Activated T-cell treated with anti-CD3 and anti-CD28 coated beads for 48 hours (primary cell): ENCODE measurements at regions not wholly inside any gene's neighbourhood (a gene's known extent, or its start where the extent isn't known, plus 50 kb on each side); places are given as distances from the start of the nearest gene placed in this dataset.
"Not testable (repeated sequence)": the region's sequence is repeated elsewhere in the genome, so short reads cannot be mapped to it uniquely, and the experiment has no call there.

Experiments
- DNase-seq: peaks from one replicate; pipeline ENCODE4 v3.0.0-alpha.2; 2020; ENCODE audit warnings: low read depth

- no peak for DNase-seq
Measured at GRCh38 chr17:70938336-70938735, 769.0 kb downstream of the KCNJ2 start.

GRCh38 chr17:70945386-70945785 is 776.1 kb downstream of the KCNJ2 start:
- DNase-seq, result no peak

- DNase-seq, result no peak
Measured at GRCh38 chr17:70947215-70947614, 777.9 kb downstream of the KCNJ2 start.

GRCh38 chr17:70947636-70948565 is 778.6 kb downstream of the KCNJ2 start:
- DNase-seq, result no peak

DNA sequence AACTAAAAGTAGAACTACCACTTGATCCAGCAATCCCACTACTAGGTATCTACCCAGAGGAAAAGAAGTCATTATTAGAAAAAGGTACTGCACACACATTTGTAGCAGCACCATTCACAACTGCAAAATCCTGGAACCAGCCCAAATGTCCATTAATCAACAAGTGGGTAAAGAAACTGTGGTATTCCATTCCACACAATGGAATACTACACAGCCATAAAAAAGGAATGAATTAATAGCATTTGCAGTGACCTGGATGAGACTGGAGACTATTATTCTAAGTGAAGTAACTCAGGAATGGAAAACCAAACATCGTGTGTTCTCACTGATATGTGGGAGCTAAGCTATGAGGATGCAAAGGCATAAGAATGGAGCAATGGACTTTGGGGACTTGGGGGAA is 783.8 kb downstream of the KCNJ2 start:
- DNase-seq, result not testable (repeated sequence)

DNA sequence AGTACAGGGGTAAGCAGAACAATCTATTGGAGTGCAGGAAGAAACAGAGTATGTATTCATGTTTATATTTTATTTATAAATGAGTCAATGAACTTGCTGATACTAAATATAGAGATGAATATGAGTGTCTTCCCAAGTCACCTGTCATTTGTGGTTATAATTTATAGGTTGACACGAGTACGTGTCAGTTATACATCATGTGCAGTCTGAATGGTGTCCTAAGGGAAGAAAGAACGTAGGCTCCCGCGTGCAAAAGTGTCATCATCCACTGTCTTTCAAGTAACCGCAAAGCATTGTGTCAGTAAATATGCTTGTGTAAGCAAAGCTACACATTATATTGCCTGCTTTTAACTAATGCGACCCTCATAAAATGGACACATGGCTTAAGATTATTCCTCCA is 786.1 kb downstream of the KCNJ2 start:
- DNase-seq, result no peak

- DNase-seq, result no peak
Measured at GRCh38 chr17:70956726-70957125, 787.4 kb downstream of the KCNJ2 start.

- DNase-seq, result no peak
Measured at GRCh38 chr17:70961341-70961740, 792.0 kb downstream of the KCNJ2 start.

- no peak for DNase-seq
Measured at GRCh38 chr17:70968302-70968701, 799.0 kb downstream of the KCNJ2 start.

- no peak for DNase-seq
Measured at GRCh38 chr17:70969521-70970034, 800.2 kb downstream of the KCNJ2 start.

- no peak for DNase-seq
Measured at GRCh38 chr17:70976447-70976846, 807.1 kb downstream of the KCNJ2 start.

DNA sequence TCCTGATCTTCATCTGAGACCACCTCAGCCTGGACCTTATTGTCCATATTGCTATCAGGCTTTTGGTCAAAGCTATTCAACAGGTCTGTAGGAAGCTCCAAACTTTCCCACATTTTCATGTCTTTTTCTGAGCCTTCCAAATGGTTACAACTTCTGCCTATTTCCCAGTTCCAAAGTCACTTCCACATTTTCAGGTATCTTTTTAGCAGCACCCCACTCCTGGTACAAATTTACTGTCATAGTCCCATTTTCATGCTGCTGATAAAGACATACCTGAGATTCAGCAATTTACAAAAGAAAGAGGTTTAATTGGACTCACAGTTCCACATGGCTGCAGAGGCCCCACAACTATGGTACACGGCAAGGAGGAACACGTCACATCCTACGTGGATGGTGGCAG is 815.5 kb downstream of the KCNJ2 start:
- no peak for DNase-seq

DNA sequence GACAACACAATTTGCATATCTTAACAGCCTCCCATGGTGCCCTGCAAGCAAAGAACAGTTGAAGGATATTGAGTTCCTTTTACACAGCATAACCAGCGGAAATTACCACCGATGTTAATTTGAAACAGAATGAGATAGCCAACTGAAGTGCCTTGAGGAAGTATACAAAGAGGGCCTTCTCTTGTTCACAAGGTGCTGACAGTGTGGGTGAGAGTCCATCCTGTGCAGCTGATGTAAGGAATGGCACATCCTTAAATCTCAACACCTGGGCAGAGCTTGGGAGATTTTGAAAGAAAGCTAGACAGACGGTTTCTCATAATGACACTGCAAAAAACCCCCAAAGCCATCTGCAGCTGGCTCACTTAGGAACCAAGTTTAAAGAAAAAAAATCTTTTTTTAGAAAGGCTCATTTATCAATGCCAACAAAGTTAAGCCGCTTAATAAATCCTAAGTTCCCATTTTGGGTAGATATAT is 818.6 kb downstream of the KCNJ2 start:
- no peak for DNase-seq

DNA sequence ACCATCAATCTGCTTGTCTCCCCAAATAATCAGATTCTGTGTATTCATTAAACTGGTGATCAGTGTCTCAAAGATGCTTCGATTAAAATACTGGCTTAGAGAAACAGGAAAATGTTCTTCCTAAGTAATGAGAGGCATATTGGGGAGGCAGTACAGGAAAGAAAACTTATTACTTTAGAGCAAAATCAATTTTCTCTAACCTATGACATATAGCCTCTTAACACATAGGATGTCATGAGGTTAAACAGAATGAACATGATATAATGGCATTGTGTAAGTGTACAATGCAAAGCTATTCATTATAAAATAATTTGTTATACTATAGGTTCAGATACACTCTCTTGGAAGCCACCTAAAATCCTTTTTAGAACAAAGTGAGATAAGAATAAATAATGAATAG is 819.3 kb downstream of the KCNJ2 start:
- DNase-seq, result no peak

DNA sequence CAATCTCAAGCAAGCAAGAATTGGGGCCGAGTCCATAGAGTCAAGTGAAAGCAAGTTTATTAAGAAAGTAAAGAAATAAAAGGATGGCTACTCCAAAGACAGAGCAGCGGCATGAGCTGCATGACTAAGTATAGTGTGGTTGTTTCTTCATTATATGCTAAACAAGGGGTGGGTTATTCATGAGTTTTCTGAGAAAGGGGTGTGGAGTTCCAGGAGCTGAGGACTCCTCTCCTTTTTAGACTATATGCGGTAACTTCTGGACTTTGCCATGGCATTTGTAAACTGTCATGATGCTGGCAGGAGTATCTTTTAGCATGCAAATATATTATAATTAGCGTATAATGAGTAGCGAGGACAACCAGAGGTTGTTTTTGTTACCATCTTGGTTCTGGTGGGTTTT is 819.9 kb downstream of the KCNJ2 start:
- DNase-seq, result no peak

GRCh38 chr17:70994194-70994593 is 824.9 kb downstream of the KCNJ2 start:
- DNase-seq, result no peak

- no peak for DNase-seq
Measured at GRCh38 chr17:70995997-70996396, 826.7 kb downstream of the KCNJ2 start.

- DNase-seq, result no peak
Measured at GRCh38 chr17:71003736-71004135, 834.4 kb downstream of the KCNJ2 start.

DNA sequence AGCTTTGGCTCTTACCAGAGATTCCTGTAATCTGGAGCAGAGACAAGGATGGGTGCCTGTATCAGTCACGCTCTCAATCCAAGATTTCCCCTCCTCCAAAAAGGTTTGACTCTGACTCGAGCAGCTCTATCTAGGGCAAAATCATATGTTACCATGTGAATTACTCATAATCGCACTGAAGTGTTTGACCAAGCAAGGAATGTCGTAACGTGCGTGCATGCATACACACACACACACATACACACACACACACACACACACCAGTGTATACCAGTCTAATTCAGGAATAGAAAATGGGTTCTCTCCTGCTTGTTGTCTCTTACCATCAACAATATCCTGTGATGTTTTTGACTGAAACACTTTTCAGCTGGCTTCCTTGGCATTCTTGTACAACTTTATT is 835.1 kb downstream of the KCNJ2 start:
- no peak for DNase-seq

DNA sequence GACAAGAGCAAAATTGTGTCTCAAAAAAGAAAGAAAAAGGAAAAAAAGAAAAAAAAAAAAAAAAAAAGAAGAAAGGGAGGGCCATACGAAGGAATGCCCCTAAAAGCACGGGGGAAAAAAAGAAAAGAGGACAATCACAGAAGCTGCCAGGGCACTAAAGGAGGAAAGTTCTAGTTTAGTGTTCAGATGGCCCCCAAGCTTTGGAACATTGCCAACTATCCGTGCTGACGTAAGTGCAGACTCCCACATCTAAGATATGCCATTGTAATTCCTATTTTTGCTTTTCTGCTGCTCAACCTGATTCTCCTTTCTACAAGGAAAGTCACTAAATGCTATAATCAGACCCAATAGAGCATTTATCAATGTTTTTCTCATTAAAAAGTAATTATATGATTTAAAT is 842.1 kb downstream of the KCNJ2 start:
- no peak for DNase-seq

- no peak for DNase-seq
Measured at GRCh38 chr17:71019699-71020098, 850.4 kb downstream of the KCNJ2 start.

GRCh38 chr17:71022758-71023157 is 853.4 kb downstream of the KCNJ2 start:
- no peak for DNase-seq

- no peak for DNase-seq
Measured at GRCh38 chr17:71023249-71024030, 854.1 kb downstream of the KCNJ2 start.
